H7 (cell line): ENCODE measurements at regions not wholly inside any gene's neighbourhood (a gene's known extent, or its start where the extent isn't known, plus 50 kb on each side); places are given as distances from the start of the nearest gene placed in this dataset.

ENCODE experiments used
- DNase-seq: peaks from one replicate; pipeline ENCODE4 v3.0.0; 2012
- H3K27me3 ChIP-seq: 2 replicates; pipeline ENCODE4 v1.6.0; 2011; ENCODE audit warnings: mild to moderate bottlenecking, low read length; ENCODE audit not compliant: control insufficient read depth, insufficient read depth
- H3K36me3 ChIP-seq: replicated peaks from 2 replicates; pipeline ENCODE4 v1.5.1; 2011; ENCODE audit warnings: low read length; ENCODE audit not compliant: control insufficient read depth, insufficient read depth
- H3K4me3 ChIP-seq: 2 replicates; pipeline ENCODE4 v1.5.1; 2011; ENCODE audit warnings: low read depth, mild to moderate bottlenecking, control low read depth, low read length, moderate library complexity; ENCODE audit not compliant: insufficient read depth

DNA sequence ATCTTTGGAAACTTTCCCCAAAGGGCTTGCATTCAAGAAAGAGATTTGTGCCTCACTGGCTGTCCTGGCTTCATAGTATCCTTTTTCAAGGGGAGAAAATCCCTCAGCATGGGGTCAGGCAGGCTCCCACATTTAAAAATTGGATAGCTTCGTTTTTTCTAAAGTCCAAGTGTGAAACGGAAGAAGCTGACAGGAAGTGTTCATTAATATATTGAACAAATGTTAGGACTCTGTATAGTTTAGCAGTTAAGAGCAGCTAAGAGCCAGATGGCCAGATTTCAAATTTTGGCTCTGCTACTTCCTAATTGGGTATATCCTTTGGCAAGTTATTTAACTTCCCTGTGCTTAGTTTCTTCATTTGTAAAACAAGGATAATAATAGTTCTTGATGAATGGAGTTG is 354.9 kb upstream of the FAT3 start:
- Histone ChIP-seq H3K27me3 (no peaks in the 10 kb centered on the region), H3K4me3 (no peak overlapping the region), H3K36me3 (no peaks in the 10 kb centered on the region)
- no peak for DNase-seq

DNA sequence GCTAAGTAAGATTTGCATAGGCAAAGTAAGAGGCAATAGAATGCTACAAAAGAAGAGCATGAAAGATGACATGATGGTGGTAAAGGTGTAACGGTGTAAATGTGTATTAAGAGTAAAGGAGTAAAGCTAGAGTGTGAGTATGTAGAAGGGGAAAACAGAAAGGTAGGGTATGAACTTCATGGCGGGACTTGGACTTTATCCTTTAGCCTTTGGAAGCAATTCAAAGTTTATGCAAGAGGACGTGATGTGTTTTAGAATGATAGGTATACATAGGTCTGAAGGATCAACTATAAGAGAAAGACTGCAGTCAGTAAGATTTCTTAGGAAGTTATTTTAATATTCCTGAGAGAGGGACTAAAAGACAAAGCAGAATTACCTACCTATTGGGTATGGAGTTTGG is 358.0 kb upstream of the FAT3 start:
- no peak overlapping the region for H3K4me3 ChIP-seq
- no peaks in the 10 kb centered on the region for H3K27me3 ChIP-seq
- DNase-seq = no peak
- H3K36me3 ChIP-seq = no peaks in the 10 kb centered on the region

DNA sequence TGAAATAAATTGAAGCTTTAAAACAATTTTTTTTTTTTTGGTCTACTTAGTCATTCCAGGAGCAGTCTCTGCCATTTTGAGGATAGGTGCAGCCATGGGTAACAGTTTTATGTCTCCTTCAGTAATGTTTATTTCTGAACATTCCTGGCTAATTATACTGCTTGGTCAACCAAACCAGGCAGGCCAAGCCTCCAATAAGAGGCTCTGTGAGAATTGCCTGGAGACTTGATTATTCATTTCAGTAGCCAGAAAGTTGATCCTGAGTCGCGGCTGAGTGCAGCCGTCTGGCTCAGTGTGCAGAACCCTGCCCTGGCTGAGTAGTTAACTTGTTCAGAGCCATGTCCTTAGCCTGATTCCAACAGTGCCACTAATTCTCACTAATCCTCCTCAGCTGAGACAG is 364.0 kb upstream of the FAT3 start:
- no peak overlapping the region for H3K4me3 ChIP-seq
- H3K36me3 ChIP-seq = no peaks in the 10 kb centered on the region
- no peak for DNase-seq
- no peaks in the 10 kb centered on the region for H3K27me3 ChIP-seq

DNA sequence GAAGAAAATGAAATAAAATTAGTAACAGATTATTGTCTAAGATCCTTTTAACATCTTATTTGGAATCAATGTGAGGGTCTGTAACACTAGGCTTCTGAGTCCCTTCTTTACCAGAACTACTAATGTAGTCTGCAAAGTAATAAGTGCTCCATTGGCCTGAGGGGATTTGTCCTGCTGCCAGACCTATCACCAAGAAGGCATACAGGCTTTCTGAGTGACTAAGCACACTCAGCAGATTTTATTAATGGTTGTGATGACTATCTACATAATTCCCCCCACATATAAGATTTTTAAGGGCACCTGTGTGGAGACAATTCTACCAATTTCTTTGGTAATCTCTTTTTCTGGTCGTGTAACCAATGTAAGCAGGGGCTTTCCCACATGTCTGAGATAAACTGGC is 365.0 kb upstream of the FAT3 start:
- H3K36me3 ChIP-seq = no peaks in the 10 kb centered on the region
- no peak for DNase-seq
- H3K4me3 ChIP-seq = no peak overlapping the region
- no peaks in the 10 kb centered on the region for H3K27me3 ChIP-seq

DNA sequence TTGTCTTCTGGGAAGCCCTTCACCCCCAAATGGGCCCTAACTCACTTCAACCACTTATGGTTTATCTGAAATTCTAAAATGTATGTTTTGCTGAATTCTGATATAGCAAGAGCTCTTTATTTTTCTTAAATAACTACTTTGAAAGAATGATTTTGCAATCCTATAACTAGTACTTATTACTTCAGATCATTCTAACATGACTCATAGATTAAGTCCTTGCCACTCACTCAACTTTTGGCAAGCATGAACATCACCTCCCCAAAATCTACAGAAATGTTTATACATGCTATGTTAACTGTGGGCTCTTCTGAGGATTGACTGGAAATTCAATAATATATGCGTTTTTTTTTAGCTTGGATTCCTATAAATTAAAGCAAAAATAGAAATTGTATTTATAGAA is 367.4 kb upstream of the FAT3 start:
- Histone ChIP-seq H3K36me3 (no peaks in the 10 kb centered on the region), H3K4me3 (no peak overlapping the region), H3K27me3 (no peaks in the 10 kb centered on the region)
- DNase-seq = no peak

DNA sequence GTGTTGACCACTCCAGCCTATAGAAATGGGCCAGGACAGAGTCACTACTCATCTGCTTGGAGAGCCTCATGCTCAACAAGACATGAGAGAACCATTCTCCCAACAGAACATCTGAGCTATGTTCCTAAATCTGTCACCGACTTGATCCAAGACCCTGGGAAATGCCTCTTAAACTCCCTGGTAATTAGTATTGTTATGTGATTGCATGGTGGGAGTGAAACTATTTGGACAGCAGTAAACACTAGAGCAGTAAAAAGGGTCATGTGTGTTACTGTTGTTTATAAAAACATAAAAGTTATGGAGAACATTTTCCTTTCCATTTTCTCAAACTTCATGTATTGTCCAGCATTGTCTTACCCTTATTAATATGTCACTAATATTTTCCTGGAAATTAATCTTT is 369.8 kb upstream of the FAT3 start:
- Histone ChIP-seq H3K4me3 (no peak overlapping the region), H3K36me3 (no peaks in the 10 kb centered on the region), H3K27me3 (no peaks in the 10 kb centered on the region)
- no peak for DNase-seq

DNA sequence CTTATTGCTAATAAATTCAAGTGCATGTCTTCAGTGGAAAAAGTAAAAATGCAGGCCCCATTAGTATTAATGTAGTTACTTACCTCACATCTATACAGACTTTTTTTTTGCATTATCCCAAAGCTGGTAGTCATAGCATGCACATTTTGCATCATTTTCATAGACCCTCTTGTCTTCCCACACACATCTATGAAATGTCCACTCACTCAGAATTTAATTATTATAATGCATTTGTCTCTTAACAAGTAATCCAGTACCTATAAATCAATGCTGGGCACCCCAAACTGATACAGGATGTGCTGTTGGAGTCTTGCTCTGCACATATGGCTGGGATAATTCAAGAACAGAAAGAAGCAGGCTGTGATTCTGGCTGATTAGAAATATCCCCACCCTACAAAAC is 370.4 kb upstream of the FAT3 start:
- Histone ChIP-seq H3K4me3 (no peak overlapping the region), H3K36me3 (no peaks in the 10 kb centered on the region), H3K27me3 (no peaks in the 10 kb centered on the region)
- DNase-seq = no peak

DNA sequence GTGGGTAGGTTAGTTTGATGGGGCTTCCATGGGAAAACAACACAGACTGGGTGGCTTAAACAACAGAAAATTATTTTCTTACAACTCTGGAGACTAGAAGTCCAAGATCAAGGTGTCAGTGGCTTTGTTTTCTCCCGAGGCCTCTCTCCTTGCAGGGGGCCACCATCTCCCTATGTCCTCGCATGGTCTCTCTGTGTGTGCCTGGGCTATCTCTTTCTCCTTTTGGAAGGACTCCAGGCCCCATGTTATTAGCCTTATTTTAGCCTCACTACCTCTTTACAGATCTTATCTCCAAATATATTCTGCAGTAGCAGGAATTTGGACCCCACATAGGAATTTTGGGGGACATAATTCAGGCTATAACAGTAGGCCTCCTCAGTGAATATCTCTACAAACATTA is 372.7 kb upstream of the FAT3 start:
- Histone ChIP-seq H3K27me3 (no peaks in the 10 kb centered on the region), H3K4me3 (no peak overlapping the region), H3K36me3 (no peaks in the 10 kb centered on the region)
- DNase-seq = no peak

DNA sequence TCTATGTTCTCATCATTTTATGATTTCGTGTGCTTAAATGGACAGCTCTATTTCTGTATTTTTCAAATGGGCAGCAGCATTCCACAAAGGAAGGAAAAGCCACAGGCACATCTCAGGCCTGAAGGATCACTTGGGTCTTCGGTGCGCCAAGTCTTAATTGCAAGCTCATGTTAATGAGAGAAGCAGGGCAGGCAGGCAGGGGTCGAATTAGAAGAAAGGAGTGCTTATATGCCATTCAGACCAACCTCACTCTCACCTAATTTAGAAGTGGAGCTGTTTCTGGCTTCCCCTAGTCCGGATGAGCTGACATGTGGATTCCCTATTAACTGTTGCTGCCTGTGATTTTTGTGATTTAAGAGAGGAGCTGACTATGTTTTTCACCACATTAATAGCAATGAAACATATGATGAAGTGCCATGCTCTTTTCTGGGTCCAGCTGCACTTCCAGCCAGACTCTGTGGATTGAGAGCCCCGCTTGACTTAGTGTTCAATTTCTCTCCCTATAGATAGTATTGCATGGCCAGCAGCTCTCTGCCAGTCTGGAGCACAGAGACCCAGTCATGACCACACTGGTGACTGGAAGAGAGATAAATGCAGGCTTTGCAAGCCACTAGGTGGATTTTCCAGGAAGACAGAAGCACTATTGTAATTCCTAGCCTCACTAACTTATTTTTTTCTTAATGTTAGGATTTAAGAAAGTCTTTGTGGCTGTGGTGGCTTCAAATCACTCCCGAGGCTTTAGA is 373.9 kb upstream of the FAT3 start:
- Histone ChIP-seq H3K4me3 (no peak overlapping the region), H3K27me3 (no peaks in the 10 kb centered on the region), H3K36me3 (no peaks in the 10 kb centered on the region)
- DNase-seq = no peak

DNA sequence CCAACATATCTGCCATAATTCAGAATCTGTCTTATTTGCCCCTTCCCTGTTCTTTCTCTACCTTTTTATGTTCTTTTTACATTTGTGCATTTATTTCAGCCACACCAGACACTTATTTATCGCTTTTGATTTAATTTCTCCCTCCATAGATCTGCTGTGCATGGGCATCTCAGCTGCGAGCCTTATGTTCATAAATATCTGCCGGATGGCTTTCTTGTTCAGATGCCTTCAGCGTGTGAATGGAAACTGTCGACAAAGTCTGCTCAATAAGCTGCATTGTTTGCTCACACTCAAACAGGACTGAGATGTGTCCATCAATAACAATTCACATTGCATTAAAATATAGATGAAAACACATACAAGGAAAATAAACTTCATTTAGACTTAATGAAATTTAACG is 374.6 kb upstream of the FAT3 start:
- DNase-seq = no peak
- H3K36me3 ChIP-seq = no peaks in the 10 kb centered on the region

DNA sequence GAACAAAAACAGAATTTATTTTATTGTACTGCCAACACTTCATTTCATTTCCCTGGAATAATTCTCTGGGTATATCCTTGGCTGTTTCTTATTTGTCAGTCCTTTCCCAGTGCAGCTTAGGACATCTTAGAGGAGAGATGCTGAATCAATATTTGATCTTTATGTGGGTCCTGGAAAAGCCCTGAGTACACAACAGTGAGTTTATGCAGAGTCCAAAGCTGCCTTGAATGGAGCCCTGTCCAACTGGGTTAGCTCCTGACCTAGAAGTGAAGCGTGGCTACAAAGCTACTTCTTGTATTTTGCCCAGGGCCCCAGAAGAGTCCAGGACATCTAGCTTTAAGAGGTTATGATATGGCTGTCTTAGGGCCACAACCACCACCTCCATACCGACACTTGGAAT is 378.0 kb upstream of the FAT3 start:
- Histone ChIP-seq H3K4me3 (no peak overlapping the region), H3K27me3 (no peaks in the 10 kb centered on the region), H3K36me3 (no peaks in the 10 kb centered on the region)
- no peak for DNase-seq

More for the DNA sequence above, 374.6 kb upstream of the FAT3 start:
- Histone ChIP-seq H3K27me3 (no peaks in the 10 kb centered on the region), H3K4me3 (no peak overlapping the region)

DNA sequence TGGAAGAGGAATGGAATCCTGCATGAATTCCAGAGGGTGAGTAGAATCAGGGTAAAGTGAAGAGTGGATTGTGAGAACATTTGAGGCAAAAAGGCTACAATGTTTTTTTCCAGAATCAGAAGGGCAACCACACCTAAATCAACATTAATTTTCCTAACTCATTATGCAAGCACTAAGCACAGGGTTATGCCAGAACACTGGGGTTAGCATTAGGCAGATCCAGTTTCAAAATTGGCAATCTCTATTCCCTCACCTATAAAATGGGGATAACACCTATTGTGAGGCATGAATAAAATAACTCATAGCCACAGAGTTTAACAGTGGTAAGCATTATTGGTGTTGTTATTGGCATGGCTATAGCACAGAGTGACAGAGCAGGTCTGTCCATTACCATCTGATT is 378.6 kb upstream of the FAT3 start:
- no peaks in the 10 kb centered on the region for H3K36me3 ChIP-seq
- H3K4me3 ChIP-seq = no peak overlapping the region
- no peak for DNase-seq
- H3K27me3 ChIP-seq = no peaks in the 10 kb centered on the region

DNA sequence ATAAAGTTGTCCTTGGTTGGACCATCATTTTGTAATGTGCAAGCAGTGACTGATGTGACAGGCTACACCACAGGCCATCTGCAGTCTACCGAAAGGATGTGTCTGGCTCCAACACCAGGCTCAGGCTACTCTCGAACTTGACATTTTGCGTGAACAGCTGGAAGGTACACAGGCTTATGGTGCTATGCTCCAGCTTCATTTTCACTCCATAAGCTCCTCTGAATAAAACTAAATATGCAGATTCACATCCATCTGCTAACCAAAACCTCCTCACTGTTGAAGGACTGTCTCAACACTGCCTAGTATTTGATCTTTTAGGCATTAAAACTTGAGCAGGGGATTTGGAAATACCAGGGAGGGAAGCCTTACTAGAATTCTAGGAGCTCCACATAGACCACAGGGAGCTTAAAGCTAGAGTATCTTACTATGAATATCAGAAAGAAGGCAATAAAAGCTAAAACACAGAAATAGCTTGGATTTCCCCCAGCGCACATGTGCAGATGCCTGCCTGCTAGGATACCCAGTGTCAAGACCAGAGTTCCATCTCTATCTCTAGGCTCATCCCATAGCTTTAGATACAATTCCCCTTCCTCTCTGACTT is 383.9 kb upstream of the FAT3 start:
- no peak for DNase-seq
- Histone ChIP-seq H3K4me3 (no peak overlapping the region), H3K27me3 (no peaks in the 10 kb centered on the region), H3K36me3 (no peaks in the 10 kb centered on the region)

DNA sequence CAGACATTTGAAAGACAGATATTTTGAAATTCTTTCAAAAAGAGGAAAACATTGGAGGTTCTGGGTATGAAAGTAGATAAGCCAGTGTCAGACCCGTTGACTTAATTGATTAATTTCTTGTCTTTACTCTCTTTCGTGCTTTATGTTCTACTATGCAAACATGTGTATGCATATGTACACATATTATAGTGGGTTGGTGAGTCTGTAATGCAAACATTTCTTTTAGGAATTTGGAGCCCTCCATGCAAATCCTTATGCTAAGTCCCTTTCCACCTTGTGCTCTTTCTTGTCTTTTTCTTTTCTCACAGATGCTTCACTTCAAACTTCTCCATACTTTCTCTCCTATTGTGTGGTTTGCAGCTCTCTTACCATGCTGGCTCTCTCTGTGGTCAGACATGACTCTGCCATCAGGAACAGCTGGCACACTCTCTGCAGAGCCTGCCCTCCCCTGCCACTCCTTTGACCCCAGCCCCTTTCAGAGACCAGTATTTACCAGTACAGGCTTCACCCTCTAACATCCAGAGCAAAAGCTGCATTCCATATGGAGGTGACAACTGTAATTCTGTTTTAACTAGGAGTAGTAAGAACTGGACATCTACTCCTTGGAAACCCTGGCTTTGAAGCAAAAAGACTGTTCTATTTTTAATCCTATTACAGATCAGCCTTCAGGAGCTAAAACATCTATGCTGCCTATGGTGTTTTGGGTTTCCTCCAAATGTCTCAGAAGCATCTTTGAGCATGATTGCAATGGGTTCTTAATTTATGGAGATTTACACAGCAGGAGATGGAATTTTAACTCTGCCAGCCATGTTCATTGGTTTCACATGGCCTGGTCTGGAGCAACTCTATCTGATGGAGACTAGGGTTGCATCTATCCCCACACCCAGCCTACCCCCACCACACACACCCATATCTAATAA is 386.9 kb upstream of the FAT3 start:
- DNase-seq = no peak

DNA sequence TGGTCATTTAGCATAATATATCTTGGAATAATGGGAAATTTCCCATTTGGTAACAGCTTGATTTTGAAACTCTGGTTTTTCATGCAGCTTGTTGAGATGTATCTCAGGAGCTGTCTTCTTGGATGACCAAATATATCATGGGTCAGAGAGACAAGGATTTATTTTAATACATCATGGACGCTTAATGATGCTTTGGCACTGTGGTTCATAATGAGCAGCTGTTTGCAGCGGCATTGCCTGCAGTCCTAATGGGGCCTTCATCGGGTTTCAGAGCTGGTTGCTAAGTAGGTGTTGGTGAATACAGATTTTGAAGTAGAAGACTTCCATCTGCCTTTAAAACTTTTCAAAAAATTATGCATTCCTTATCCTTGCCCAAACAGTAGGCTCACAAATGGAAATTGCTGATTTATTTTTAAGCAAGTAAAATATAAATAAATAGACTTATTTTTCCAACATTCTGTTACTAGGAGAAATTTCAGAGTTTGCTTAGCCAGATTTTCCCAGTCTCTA is 389.5 kb upstream of the FAT3 start:
- DNase-seq = no peak
- H3K27me3 ChIP-seq = no peaks in the 10 kb centered on the region
- no peaks in the 10 kb centered on the region for H3K36me3 ChIP-seq
- no peak overlapping the region for H3K4me3 ChIP-seq

More for the DNA sequence above, 386.9 kb upstream of the FAT3 start:
- H3K27me3 ChIP-seq = no peaks in the 10 kb centered on the region
- H3K36me3 ChIP-seq = no peaks in the 10 kb centered on the region
- no peak overlapping the region for H3K4me3 ChIP-seq
